Retinal pigment epithelial cell (primary cell): ENCODE measurements at regions not wholly inside any gene's neighbourhood (a gene's known extent, or its start where the extent isn't known, plus 50 kb on each side); places are given as distances from the start of the nearest gene placed in this dataset.

Source experiments
- DNase-seq: peaks from one replicate; pipeline ENCODE4 v3.0.0-alpha.2; 2010; ENCODE audit warnings: low read depth
- H3K4me3 ChIP-seq: 2 replicates; pipeline ENCODE4 v1.5.1; 2011; ENCODE audit warnings: mild to moderate bottlenecking, low read length, control low read depth, moderate library complexity
- CTCF ChIP-seq: conservative IDR thresholded peaks from 2 replicates; pipeline ENCODE4 v1.5.1; 2011; ENCODE audit warnings: low read depth, low read length, control low read depth, inconsistent platforms

GRCh38 chr13:80201694-80202468 lies 139.0 kb downstream of the SPRY2 start:
- no peak for DNase-seq
- no peak overlapping the region for H3K4me3 ChIP-seq
- no peak for TF ChIP-seq CTCF

GRCh38 chr13:80199585-80200292 lies 141.2 kb downstream of the SPRY2 start:
- no peak for DNase-seq
- no peak for TF ChIP-seq CTCF
- no peak overlapping the region for H3K4me3 ChIP-seq

GRCh38 chr13:80199067-80199466 lies 141.9 kb downstream of the SPRY2 start:
- DNase-seq: no peak
- H3K4me3 ChIP-seq: no peak overlapping the region
- TF ChIP-seq CTCF: no peak

GRCh38 chr13:80196756-80197155 lies 144.2 kb downstream of the SPRY2 start:
- TF ChIP-seq CTCF: no peak
- no peak overlapping the region for H3K4me3 ChIP-seq
- DNase-seq: no peak

GRCh38 chr13:80195649-80196048 lies 145.3 kb downstream of the SPRY2 start:
- no peak overlapping the region for H3K4me3 ChIP-seq
- TF ChIP-seq CTCF: no peak
- no peak for DNase-seq

GRCh38 chr13:80189889-80190597 lies 150.9 kb downstream of the SPRY2 start:
- no peak for DNase-seq
- TF ChIP-seq CTCF: no peak
- H3K4me3 ChIP-seq: no peak overlapping the region
